ENCODE measurements at regions not wholly inside any gene's neighbourhood (a gene's known extent, or its start where the extent isn't known, plus 50 kb on each side); places are given as distances from the start of the nearest gene placed in this dataset.

DNA sequence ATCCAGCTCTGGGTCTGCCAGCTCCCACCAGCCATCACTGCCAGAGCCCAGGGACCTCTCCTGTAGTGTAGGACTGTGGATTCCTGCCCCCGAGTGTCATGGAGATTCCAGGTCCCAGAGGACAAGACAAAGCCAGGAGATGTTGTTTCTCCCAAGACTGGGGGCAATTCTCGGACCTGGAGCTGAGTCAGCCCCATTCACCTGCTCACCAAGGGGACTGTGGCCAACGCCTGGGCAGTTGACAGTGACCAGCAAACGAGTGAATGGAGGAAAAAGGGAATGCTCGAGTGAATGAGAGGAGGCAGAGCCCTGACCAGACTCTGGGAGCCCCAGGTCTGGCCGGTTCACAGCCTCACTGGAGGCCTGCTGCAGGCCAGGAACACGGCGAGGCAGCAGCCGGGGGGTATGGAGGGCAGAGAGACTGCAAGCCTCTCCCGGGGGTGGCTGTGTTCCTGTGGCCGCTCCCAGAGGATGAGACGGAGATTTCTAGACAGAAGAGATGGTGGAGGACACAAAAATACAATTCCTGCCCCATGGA, 61.3 kb upstream of the PRR5 start:
- CTCF ChIA-PET, result interaction anchor here (1.5 kb wide), 1 partner anchor 44 kb away, joined by 6 read pairs; no protein-coding TSS in a partner anchor
- BruUV-seq (replicated peaks), result no TSS peak
- Histone ChIP-seq H2AFZ (ENCODE audit: low read depth, low read length) (no peak overlapping the region), H3K9me1 (replicated peaks; ENCODE audit: control insufficient read depth, extremely low read depth, insufficient read depth, low read length) (no peaks in the 10 kb centered on the region), H4K20me1 (replicated peaks; ENCODE audit: control insufficient read depth, extremely low read depth, insufficient read depth, low read length) (no peaks in the 10 kb centered on the region), H3K4me2 (ENCODE audit: insufficient read depth, low read length) (no peak overlapping the region), H3K27me3 (ENCODE audit: control insufficient read depth in 2 of 2, insufficient read depth in 2 of 2, low read length in 2 of 2) (no peaks in the 10 kb centered on the region), H3K36me3 (ENCODE audit: control insufficient read depth in 2 of 2, extremely low read depth in 1 of 2, insufficient read depth in 2 of 2, low read length in 2 of 2) (no peaks in the 10 kb centered on the region), H3K9me3 (replicated peaks; ENCODE audit: control insufficient read depth, insufficient read depth, low read length) (no peaks in the 10 kb centered on the region), H3K4me3 (replicated peaks in 1 of 3; ENCODE audit: insufficient read depth in 1 of 3, low read depth in 1 of 3, low read length in 3 of 3) (no peak overlapping the region), H3K27ac (ENCODE audit: insufficient read depth, low read depth, low read length) (no peak overlapping the region), H3K79me2 (ENCODE audit: control insufficient read depth, insufficient read depth, low read length) (no peaks in the 10 kb centered on the region), H3K9ac (replicated peaks; ENCODE audit: extremely low read depth, insufficient read depth, low read length) (no peak overlapping the region), H3K4me1 (ENCODE audit: control insufficient read depth, extremely low read depth, insufficient read depth, low read length) (peaks cover 8% of the 10 kb centered on the region)
- POLR2A ChIA-PET, result no interaction called here
- dilution Hi-C loops (cut with MboI; ENCODE audit: extremely low pct_ligation_motif_present, low sequenced_read_pairs), result no loop called here
- no peak for FAIRE-seq
- intact Hi-C loops (cut with micrococcal nuclease), result no loop called here
- TF ChIP-seq JUN (IDR thresholded peaks at IDR 0.05; ENCODE audit: borderline replicate concordance, insufficient read depth, insufficient read length, low read depth) (no peak), MYC (IDR thresholded peaks at IDR 0.05; ENCODE audit: low read depth, low read length) (no peak), MAX (IDR thresholded peaks at IDR 0.05; ENCODE audit: insufficient read depth, insufficient read length) (no peak), EZH2 (IDR thresholded peaks at IDR 0.05; ENCODE audit: borderline replicate concordance, low read depth, low read length, severe bottlenecking) (no peak), GATA2 (IDR thresholded peaks at IDR 0.05; ENCODE audit: insufficient read depth, insufficient read length, low read depth, low read length) (no peak), CTCF (IDR thresholded peaks at IDR 0.05; ENCODE audit: extremely low read depth in 1 of 2, insufficient read depth in 1 of 2, low read depth in 1 of 2, low read length in 2 of 2) (no peak), POLR2A (IDR thresholded peaks at IDR 0.05; ENCODE audit: low read depth, low read length) (no peak)
- no peak for DNase-seq (ENCODE audit: low read depth, low spot score)

All from endothelial cell of umbilical vein (primary cell).